ENCODE measurements at regions not wholly inside any gene's neighbourhood (a gene's known extent, or its start where the extent isn't known, plus 50 kb on each side); places are given as distances from the start of the nearest gene placed in this dataset.

DNA sequence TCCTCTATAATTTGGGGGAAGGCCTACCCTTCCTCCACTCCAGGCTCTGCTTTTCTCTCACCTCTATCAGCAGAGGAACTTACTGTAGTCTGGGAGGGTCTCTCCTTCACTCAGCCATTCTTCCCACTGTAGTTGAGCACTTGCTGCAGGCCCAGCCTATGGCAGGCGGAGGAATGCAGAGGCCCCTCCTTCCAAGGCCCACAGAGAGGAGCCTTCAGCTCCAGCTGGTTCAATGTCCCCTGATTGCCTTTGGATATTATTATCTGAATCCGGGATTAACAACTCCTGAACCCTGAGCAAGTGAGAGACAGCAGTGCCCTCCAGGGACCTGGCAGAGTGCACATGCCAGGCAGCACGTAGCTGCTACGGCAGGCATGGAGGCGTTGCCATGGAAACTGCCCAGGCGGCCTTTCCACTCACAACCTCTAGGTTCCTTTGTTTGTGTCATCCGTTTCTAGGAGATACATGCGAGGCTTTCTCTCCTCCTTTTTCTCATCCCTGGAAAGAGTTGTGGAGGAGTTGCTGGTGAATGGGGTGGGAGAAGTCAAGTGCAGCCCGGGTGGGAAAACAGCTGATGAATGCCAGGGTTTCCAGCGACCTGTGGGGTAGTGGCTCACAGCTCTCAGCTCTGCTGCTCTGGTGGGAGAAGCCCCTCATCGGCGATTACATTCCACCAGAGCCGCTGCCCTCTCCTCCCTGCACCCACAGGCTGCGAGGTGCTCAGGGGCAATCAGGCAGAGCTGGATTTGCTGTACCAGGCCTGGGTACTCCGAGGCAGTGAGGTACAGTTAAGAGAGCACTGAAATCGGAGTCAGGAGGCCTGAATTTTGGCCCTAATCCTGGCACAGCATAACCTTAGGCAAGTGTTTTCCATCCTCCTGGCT, 55.3 kb upstream of the HK2 start (continued):
- TF ChIP-seq, protein P1, sequence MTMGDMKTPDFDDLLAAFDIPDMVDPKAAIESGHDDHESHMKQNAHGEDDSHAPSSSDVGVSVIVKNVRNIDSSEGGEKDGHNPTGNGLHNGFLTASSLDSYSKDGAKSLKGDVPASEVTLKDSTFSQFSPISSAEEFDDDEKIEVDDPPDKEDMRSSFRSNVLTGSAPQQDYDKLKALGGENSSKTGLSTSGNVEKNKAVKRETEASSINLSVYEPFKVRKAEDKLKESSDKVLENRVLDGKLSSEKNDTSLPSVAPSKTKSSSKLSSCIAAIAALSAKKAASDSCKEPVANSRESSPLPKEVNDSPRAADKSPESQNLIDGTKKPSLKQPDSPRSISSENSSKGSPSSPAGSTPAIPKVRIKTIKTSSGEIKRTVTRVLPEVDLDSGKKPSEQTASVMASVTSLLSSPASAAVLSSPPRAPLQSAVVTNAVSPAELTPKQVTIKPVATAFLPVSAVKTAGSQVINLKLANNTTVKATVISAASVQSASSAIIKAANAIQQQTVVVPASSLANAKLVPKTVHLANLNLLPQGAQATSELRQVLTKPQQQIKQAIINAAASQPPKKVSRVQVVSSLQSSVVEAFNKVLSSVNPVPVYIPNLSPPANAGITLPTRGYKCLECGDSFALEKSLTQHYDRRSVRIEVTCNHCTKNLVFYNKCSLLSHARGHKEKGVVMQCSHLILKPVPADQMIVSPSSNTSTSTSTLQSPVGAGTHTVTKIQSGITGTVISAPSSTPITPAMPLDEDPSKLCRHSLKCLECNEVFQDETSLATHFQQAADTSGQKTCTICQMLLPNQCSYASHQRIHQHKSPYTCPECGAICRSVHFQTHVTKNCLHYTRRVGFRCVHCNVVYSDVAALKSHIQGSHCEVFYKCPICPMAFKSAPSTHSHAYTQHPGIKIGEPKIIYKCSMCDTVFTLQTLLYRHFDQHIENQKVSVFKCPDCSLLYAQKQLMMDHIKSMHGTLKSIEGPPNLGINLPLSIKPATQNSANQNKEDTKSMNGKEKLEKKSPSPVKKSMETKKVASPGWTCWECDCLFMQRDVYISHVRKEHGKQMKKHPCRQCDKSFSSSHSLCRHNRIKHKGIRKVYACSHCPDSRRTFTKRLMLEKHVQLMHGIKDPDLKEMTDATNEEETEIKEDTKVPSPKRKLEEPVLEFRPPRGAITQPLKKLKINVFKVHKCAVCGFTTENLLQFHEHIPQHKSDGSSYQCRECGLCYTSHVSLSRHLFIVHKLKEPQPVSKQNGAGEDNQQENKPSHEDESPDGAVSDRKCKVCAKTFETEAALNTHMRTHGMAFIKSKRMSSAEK (CRISPR knock-in tag; IDR thresholded peaks at IDR 0.05; ENCODE audit: borderline replicate concordance), result no peak
- TF ChIP-seq, protein P2, sequence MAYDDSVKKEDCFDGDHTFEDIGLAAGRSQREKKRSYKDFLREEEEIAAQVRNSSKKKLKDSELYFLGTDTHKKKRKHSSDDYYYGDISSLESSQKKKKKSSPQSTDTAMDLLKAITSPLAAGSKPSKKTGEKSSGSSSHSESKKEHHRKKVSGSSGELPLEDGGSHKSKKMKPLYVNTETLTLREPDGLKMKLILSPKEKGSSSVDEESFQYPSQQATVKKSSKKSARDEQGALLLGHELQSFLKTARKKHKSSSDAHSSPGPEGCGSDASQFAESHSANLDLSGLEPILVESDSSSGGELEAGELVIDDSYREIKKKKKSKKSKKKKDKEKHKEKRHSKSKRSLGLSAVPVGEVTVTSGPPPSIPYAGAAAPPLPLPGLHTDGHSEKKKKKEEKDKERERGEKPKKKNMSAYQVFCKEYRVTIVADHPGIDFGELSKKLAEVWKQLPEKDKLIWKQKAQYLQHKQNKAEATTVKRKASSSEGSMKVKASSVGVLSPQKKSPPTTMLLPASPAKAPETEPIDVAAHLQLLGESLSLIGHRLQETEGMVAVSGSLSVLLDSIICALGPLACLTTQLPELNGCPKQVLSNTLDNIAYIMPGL (CRISPR knock-in tag; IDR thresholded peaks at IDR 0.05), result no peak
- TF ChIP-seq HMGA2 (CRISPR knock-in tag; IDR thresholded peaks at IDR 0.05) (no peak), ATF1 (CRISPR knock-in tag; IDR thresholded peaks at IDR 0.05) (no peak), JUN (CRISPR knock-in tag; IDR thresholded peaks at IDR 0.05) (no peak), KAT7 (CRISPR knock-in tag; IDR thresholded peaks at IDR 0.05; ENCODE audit: borderline replicate concordance) (no peak), NR3C1 (CRISPR knock-in tag; conservative IDR thresholded peaks at IDR 0.05; ENCODE audit: low read depth) (no peak), ZNF232 (CRISPR knock-in tag; IDR thresholded peaks at IDR 0.05) (no peak), ESRRA (CRISPR knock-in tag; IDR thresholded peaks at IDR 0.05; ENCODE audit: borderline replicate concordance) (no peak)
- TF ChIP-seq, protein P3, sequence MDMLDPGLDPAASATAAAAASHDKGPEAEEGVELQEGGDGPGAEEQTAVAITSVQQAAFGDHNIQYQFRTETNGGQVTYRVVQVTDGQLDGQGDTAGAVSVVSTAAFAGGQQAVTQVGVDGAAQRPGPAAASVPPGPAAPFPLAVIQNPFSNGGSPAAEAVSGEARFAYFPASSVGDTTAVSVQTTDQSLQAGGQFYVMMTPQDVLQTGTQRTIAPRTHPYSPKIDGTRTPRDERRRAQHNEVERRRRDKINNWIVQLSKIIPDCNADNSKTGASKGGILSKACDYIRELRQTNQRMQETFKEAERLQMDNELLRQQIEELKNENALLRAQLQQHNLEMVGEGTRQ (CRISPR knock-in tag; IDR thresholded peaks at IDR 0.05), result no peak

DNA sequence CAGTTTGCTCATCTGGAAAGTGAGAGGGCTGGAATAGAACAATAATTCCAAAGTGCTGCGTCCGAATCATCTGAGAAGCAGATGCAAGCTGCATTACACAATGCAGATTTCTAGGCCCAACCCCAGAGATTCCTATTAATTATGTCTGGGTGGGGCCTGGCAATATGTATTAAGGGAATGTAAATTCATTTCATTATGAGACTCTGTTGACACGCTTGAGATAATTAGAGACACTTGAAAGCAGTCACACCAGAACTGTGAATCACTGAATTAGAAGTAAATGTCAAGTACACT, 54.7 kb upstream of the HK2 start:
- POLR2A ChIA-PET, result interaction anchor here (0.7 kb wide), 1 partner anchor 11 kb away, joined by 5 read pairs; no protein-coding TSS in a partner anchor
- Mint-ChIP-seq H3K4me1 (peaks cover 24% of the 10 kb centered on the region), H3K27ac (no peak overlapping the region), H3K4me3 (no peak overlapping the region), H3K9me3 (no peaks in the 10 kb centered on the region), H3K36me3 (no peaks in the 10 kb centered on the region), H3K27me3 (ENCODE audit: low read depth) (peaks cover 10% of the 10 kb centered on the region; the same call in 1 of the 2 replicates)
- ATAC-seq (no peak), DNase-seq (ENCODE audit: low spot score) (no peak)
- TF ChIP-seq, protein P4, sequence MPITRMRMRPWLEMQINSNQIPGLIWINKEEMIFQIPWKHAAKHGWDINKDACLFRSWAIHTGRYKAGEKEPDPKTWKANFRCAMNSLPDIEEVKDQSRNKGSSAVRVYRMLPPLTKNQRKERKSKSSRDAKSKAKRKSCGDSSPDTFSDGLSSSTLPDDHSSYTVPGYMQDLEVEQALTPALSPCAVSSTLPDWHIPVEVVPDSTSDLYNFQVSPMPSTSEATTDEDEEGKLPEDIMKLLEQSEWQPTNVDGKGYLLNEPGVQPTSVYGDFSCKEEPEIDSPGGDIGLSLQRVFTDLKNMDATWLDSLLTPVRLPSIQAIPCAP (CRISPR knock-in tag; IDR thresholded peaks at IDR 0.05), result no peak
- TF ChIP-seq PRRX2 (CRISPR knock-in tag; IDR thresholded peaks at IDR 0.05) (no peak), ZNF396 (CRISPR knock-in tag; IDR thresholded peaks at IDR 0.05; ENCODE audit: borderline replicate concordance) (no peak), CBFB (CRISPR knock-in tag; IDR thresholded peaks at IDR 0.05; ENCODE audit: low read depth) (no peak)
- TF ChIP-seq, protein P5, sequence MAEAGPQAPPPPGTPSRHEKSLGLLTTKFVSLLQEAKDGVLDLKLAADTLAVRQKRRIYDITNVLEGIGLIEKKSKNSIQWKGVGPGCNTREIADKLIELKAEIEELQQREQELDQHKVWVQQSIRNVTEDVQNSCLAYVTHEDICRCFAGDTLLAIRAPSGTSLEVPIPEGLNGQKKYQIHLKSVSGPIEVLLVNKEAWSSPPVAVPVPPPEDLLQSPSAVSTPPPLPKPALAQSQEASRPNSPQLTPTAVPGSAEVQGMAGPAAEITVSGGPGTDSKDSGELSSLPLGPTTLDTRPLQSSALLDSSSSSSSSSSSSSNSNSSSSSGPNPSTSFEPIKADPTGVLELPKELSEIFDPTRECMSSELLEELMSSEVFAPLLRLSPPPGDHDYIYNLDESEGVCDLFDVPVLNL (CRISPR knock-in tag; IDR thresholded peaks at IDR 0.05; ENCODE audit: borderline replicate concordance, low read depth), result no peak
- CTCF ChIA-PET, result interaction anchor here (0.8 kb wide), 1 partner anchor 56 kb away, joined by 4 read pairs; no protein-coding TSS in a partner anchor
